Breast epithelium (tissue), 4 donors: ENCODE measurements at regions not wholly inside any gene's neighbourhood (a gene's known extent, or its start where the extent isn't known, plus 50 kb on each side); places are given as distances from the start of the nearest gene placed in this dataset.

ENCODE experiments used
- DNase-seq, 2 donors: peaks; one replicate each; pipeline ENCODE4 v3.0.0-alpha.2; 2019; ENCODE audit warnings: low spot score in 2 of 2
- H3K27ac ChIP-seq, 2 donors: fragments of 200-600 bp; sonication (generic) in 1 of 2; one replicate each; pipeline ENCODE4 v1.5.1; 2016 to 2019; ENCODE audit warnings: mild to moderate bottlenecking in 1 of 2
- H3K27me3 ChIP-seq, 2 donors: fragments of 200-600 bp; sonication (generic) in 1 of 2; one replicate each; pipeline versions ENCODE4 v1.5.1 to v1.6.0; 2017 to 2019; ENCODE audit warnings: control low read depth in 1 of 2, mild to moderate bottlenecking in 1 of 2
- H3K36me3 ChIP-seq: fragments of 200-600 bp; one replicate; pipeline ENCODE4 v1.5.1; 2019
- H3K4me1 ChIP-seq, 2 donors: fragments of 200-600 bp; sonication (generic); one replicate each; pipeline ENCODE4 v1.5.1; 2016 to 2019; ENCODE audit warnings: control low read depth in 1 of 2
- H3K4me3 ChIP-seq, 3 donors: fragments of 200-600 bp; sonication (generic); 1 replicate in 2 of 3; 2 replicates in 1 of 3; pipeline ENCODE4 v1.5.1; 2016 to 2019; ENCODE audit warnings: mild to moderate bottlenecking in 3 of 3, moderate library complexity in 2 of 3
- H3K9me3 ChIP-seq, 2 donors: fragments of 200-600 bp; sonication (generic) in 1 of 2; one replicate each; pipeline ENCODE4 v1.5.1; 2016 to 2019; ENCODE audit warnings: control low read depth in 1 of 2
- POLR2A ChIP-seq: fragments of 450-650 bp; IDR thresholded peaks from one replicate; pipeline ENCODE4 v1.6.1; 2016; ENCODE audit warnings: antibody characterized with exemption, mild to moderate bottlenecking, moderate library complexity
- POLR2AphosphoS5 ChIP-seq, 3 donors: sonication (generic); formaldehyde crosslinking; IDR thresholded peaks; one replicate each; pipeline ENCODE4 v1.6.1; 2017; ENCODE audit warnings: antibody characterized with exemption in 3 of 3
- intact Hi-C: fragments of 100-400 bp; cut with DNase I; formaldehyde crosslinking; loops from one replicate; pipeline ENCODE4 v1.15.1; 2023; ENCODE audit warnings: low total_unique reads
- TF ChIP-seq, protein P1 (sequence below), 3 donors: fragments of 450-650 bp; IDR thresholded peaks; one replicate each; pipeline ENCODE4 v1.5.1; 2016 to 2017; ENCODE audit warnings: antibody characterized with exemption in 3 of 3, mild to moderate bottlenecking in 3 of 3, moderate library complexity in 3 of 3

DNA sequence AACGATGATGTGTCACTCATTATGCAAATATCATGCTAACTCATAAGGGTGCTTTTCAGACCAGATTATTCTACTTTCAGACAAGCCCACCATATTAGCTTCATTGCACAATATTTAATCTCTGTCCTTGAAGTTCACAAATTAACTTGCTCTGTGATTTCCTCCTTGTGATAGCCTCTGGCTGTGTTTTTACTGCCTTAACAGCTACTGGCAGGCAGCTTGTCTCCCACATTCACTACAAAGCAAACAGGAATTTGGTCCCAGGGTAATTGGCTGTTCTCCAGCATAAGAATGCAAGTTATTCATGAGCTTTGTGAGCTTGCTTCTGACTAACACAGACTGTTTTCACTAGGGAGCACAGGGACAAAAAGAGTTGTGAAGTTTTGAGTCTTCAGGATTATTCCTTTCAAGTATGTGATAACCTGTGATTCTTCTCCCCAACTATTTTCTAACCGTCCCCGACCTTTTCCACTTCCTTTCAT lies 87.9 kb upstream of the HMCN1 start:
- peak in 1 of 2 donors; percentile 78 for DNase-seq

DNA sequence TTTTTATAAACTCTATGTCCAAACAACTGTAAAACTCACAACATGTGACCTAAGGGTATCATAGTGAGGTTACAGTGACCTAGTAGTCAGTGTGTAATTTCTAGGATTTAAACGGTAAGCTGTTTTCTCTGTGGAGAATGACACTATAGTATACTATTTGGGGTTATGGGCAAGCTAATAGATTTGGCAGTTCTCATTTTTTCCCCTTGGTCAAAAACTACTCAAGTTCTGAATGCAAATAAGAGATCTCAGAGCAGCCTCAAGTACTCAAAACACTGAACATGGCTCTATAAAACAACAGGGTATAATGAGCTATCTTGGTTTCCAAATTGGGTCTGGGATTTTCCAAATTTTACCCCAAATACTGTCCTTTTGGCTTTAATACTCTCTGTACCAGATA lies 88.5 kb upstream of the HMCN1 start:
- Histone ChIP-seq H3K27me3 (no peaks in the 10 kb centered on the region), H3K4me3 (no peak overlapping the region), H3K27ac (peak overlapping the region; percentile 48 to 51), H3K9me3 (peaks cover 0 to 4% of the 10 kb centered on the region in 2 donors), H3K4me1 (peaks cover 0 to 8% of the 10 kb centered on the region in 2 donors), H3K36me3 (no peaks in the 10 kb centered on the region)
- no peak for TF ChIP-seq POLR2AphosphoS5 (IDR thresholded peaks at IDR 0.05)
- TF ChIP-seq, protein P1, sequence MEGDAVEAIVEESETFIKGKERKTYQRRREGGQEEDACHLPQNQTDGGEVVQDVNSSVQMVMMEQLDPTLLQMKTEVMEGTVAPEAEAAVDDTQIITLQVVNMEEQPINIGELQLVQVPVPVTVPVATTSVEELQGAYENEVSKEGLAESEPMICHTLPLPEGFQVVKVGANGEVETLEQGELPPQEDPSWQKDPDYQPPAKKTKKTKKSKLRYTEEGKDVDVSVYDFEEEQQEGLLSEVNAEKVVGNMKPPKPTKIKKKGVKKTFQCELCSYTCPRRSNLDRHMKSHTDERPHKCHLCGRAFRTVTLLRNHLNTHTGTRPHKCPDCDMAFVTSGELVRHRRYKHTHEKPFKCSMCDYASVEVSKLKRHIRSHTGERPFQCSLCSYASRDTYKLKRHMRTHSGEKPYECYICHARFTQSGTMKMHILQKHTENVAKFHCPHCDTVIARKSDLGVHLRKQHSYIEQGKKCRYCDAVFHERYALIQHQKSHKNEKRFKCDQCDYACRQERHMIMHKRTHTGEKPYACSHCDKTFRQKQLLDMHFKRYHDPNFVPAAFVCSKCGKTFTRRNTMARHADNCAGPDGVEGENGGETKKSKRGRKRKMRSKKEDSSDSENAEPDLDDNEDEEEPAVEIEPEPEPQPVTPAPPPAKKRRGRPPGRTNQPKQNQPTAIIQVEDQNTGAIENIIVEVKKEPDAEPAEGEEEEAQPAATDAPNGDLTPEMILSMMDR (IDR thresholded peaks at IDR 0.05): no peak
- no peak for TF ChIP-seq POLR2A
- intact Hi-C loops: no loop called here
- no peak for DNase-seq

More for the DNA sequence above, 87.9 kb upstream of the HMCN1 start:
- H3K27me3 ChIP-seq: no peaks in the 10 kb centered on the region
- H3K9me3 ChIP-seq: peaks cover 0 to 4% of the 10 kb centered on the region in 2 donors
- no peaks in the 10 kb centered on the region for H3K36me3 ChIP-seq
- peaks cover 0 to 8% of the 10 kb centered on the region in 2 donors for H3K4me1 ChIP-seq
- H3K4me3 ChIP-seq: no peak overlapping the region
- intact Hi-C loops: no loop called here
- peak in 2 of 3 donors; percentile 50 to 67 for TF ChIP-seq POLR2AphosphoS5 (IDR thresholded peaks at IDR 0.05)
- TF ChIP-seq, protein P1 (IDR thresholded peaks at IDR 0.05): no peak
- H3K27ac ChIP-seq: peak overlapping the region; percentile 48 to 51

DNA sequence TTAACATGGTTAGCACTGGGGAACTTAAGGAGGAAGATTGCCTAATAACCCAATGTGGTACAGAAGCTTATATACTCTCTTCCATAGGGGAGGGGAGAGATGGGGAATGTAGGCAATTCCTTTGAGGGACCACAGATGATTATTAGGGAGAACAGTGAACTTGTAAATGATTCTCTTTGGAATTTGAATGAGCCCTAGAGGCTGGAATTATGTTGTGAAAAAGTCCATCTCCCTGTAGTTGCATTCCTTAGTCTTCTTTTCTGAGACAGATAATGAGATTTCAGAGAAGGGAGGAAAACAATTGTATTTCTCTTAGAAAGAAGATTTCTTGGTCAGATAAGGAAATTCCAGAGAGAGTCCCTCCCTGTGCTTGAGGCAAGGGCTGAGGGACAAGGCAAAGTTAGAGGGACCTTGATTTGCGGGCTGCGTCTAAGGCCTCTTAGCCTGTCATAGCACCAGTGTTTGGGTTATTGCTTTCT lies 89.0 kb upstream of the HMCN1 start:
- Histone ChIP-seq H3K4me1 (peaks cover 0 to 8% of the 10 kb centered on the region in 2 donors), H3K27ac (peak overlapping the region in 1 of 2 donors; percentile 51), H3K4me3 (no peak overlapping the region), H3K27me3 (no peaks in the 10 kb centered on the region), H3K36me3 (no peaks in the 10 kb centered on the region), H3K9me3 (peaks cover 0 to 4% of the 10 kb centered on the region in 2 donors)
- intact Hi-C loops: no loop called here
- DNase-seq: no peak
- TF ChIP-seq POLR2A (no peak), POLR2AphosphoS5 (IDR thresholded peaks at IDR 0.05) (no peak)
- TF ChIP-seq, protein P1 (IDR thresholded peaks at IDR 0.05): no peak

DNA sequence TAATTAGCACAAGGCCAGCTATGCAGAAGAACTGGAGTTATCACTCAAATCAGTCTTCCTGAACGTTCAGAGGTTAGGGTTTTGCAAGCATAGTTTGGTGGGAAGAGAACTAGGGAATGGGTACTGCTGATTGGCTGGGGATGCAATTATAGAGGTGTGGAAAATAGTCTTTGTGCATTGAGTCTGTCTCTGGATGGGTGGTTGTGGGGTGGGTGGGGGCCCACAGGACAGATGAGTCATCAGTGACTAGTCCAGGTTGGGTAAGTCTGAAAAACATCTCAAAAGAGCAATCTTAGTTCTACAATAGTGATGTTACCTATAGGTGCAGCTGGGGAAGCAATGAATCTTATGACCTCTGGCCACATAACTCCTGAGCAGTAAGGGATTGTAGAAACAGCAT lies 89.7 kb upstream of the HMCN1 start:
- Histone ChIP-seq H3K27ac (no peak overlapping the region), H3K9me3 (peaks cover 0 to 4% of the 10 kb centered on the region in 2 donors), H3K27me3 (no peaks in the 10 kb centered on the region), H3K4me1 (peaks cover 0 to 8% of the 10 kb centered on the region in 2 donors), H3K36me3 (no peaks in the 10 kb centered on the region), H3K4me3 (no peak overlapping the region)
- no peak for DNase-seq
- intact Hi-C loops: no loop called here
- TF ChIP-seq, protein P1 (IDR thresholded peaks at IDR 0.05): no peak
- TF ChIP-seq POLR2A (no peak), POLR2AphosphoS5 (IDR thresholded peaks at IDR 0.05) (no peak)

DNA sequence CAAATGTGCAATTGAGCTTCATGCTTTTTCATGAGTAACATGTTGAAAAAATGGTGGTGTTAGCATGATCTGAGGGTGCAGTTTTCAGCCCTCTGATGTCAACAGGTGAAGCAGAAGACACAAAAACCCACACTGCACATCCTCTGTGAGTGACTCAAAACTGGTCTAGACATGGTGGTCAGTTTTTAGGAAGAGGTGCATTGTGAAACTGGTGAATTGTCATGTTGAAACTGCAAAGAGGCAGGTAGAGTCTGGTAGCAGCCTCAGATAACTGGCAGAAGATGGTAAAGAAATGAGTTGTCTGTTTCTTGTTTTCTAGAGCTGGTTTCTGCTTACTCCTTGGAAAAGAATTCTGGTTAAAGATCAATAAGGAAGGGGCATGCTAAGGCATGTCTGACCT lies 97.3 kb upstream of the HMCN1 start:
- intact Hi-C loops: no loop called here

More for the DNA sequence above, 97.3 kb upstream of the HMCN1 start:
- Histone ChIP-seq H3K9me3 (no peaks in the 10 kb centered on the region), H3K36me3 (no peaks in the 10 kb centered on the region), H3K27ac (no peak overlapping the region), H3K27me3 (no peaks in the 10 kb centered on the region), H3K4me3 (no peak overlapping the region), H3K4me1 (no peaks in the 10 kb centered on the region)
- no peak for TF ChIP-seq POLR2A
- TF ChIP-seq, protein P1 (IDR thresholded peaks at IDR 0.05): no peak
- no peak for TF ChIP-seq POLR2AphosphoS5 (IDR thresholded peaks at IDR 0.05)
- no peak for DNase-seq
